NCI-H2029 treated with DMSO at 0.1 percent for 48 hours (cell line): ENCODE measurements at regions not wholly inside any gene's neighbourhood (a gene's known extent, or its start where the extent isn't known, plus 50 kb on each side); places are given as distances from the start of the nearest gene placed in this dataset.
"Not testable (repeated sequence)": the region's sequence is repeated elsewhere in the genome, so short reads cannot be mapped to it uniquely, and the experiment has no call there.

Experiments used
- DNase-seq: peaks from one replicate; lab custom pipeline; 2025; lab: John Stamatoyannopoulos, UW

- no peak for DNase-seq
Measured at GRCh38 chr16:87156195-87156594, 161.0 kb downstream of the C16orf95 start.

- no peak for DNase-seq
Measured at GRCh38 chr16:87160234-87160636, 157.0 kb downstream of the C16orf95 start.

- no peak for DNase-seq
Measured at GRCh38 chr16:87160701-87161337, 156.4 kb downstream of the C16orf95 start.

GRCh38 chr16:87161410-87161809, 155.8 kb downstream of the C16orf95 start:
- not testable (repeated sequence) for DNase-seq

GRCh38 chr16:87161822-87162676, 155.1 kb downstream of the C16orf95 start:
- no peak for DNase-seq

GRCh38 chr16:87162799-87163198, 154.4 kb downstream of the C16orf95 start:
- DNase-seq = not testable (repeated sequence)

GRCh38 chr16:87163637-87164036, 153.6 kb downstream of the C16orf95 start:
- DNase-seq = no peak

- DNase-seq = no peak
Measured at GRCh38 chr16:87165151-87165550, 152.0 kb downstream of the C16orf95 start.

GRCh38 chr16:87165885-87166284, 151.3 kb downstream of the C16orf95 start:
- no peak for DNase-seq

GRCh38 chr16:87166321-87166720, 150.9 kb downstream of the C16orf95 start:
- no peak for DNase-seq

- no peak for DNase-seq
Measured at GRCh38 chr16:87166934-87167333, 150.3 kb downstream of the C16orf95 start.

- DNase-seq = peak; percentile 20
Measured at GRCh38 chr16:87169509-87169995, 147.6 kb downstream of the C16orf95 start.

- no peak for DNase-seq
Measured at GRCh38 chr16:87170310-87170709, 146.9 kb downstream of the C16orf95 start.

GRCh38 chr16:87171723-87172122, 145.5 kb downstream of the C16orf95 start:
- no peak for DNase-seq

GRCh38 chr16:87172632-87173031, 144.6 kb downstream of the C16orf95 start:
- no peak for DNase-seq

- DNase-seq = no peak
Measured at GRCh38 chr16:87173294-87173893, 143.8 kb downstream of the C16orf95 start.

- DNase-seq = no peak
Measured at GRCh38 chr16:87174061-87174460, 143.1 kb downstream of the C16orf95 start.

GRCh38 chr16:87176735-87177134, 140.5 kb downstream of the C16orf95 start:
- no peak for DNase-seq

- no peak for DNase-seq
Measured at GRCh38 chr16:87177673-87178072, 139.5 kb downstream of the C16orf95 start.

- no peak for DNase-seq
Measured at GRCh38 chr16:87178177-87178863, 138.9 kb downstream of the C16orf95 start.

- no peak for DNase-seq
Measured at GRCh38 chr16:87178977-87179376, 138.2 kb downstream of the C16orf95 start.

GRCh38 chr16:87180069-87180468, 137.1 kb downstream of the C16orf95 start:
- no peak for DNase-seq
